ENCODE measurements at regions not wholly inside any gene's neighbourhood (a gene's known extent, or its start where the extent isn't known, plus 50 kb on each side); places are given as distances from the start of the nearest gene placed in this dataset.

GRCh38 chr13:61111529-61111928, 304.1 kb downstream of the PCDH20 start:
- no peak overlapping the region for H3K4me3 ChIP-seq
- TF ChIP-seq, protein P1, sequence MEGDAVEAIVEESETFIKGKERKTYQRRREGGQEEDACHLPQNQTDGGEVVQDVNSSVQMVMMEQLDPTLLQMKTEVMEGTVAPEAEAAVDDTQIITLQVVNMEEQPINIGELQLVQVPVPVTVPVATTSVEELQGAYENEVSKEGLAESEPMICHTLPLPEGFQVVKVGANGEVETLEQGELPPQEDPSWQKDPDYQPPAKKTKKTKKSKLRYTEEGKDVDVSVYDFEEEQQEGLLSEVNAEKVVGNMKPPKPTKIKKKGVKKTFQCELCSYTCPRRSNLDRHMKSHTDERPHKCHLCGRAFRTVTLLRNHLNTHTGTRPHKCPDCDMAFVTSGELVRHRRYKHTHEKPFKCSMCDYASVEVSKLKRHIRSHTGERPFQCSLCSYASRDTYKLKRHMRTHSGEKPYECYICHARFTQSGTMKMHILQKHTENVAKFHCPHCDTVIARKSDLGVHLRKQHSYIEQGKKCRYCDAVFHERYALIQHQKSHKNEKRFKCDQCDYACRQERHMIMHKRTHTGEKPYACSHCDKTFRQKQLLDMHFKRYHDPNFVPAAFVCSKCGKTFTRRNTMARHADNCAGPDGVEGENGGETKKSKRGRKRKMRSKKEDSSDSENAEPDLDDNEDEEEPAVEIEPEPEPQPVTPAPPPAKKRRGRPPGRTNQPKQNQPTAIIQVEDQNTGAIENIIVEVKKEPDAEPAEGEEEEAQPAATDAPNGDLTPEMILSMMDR (IDR thresholded peaks at IDR 0.05), result no peak
- DNase-seq (no peak), ATAC-seq (no peak)
- intact Hi-C loops (cut with DNase I), result no loop called here
- no peaks in the 10 kb centered on the region for H3K36me3 ChIP-seq
- H3K4me1 ChIP-seq, result no peaks in the 10 kb centered on the region
- no peak overlapping the region for H3K27ac ChIP-seq
- H3K27me3 ChIP-seq, result no peaks in the 10 kb centered on the region
- peaks cover 0 to 22% of the 10 kb centered on the region in 2 donors for H3K9me3 ChIP-seq

- Histone ChIP-seq H3K9me3 (peaks cover 0 to 22% of the 10 kb centered on the region in 2 donors), H3K36me3 (no peaks in the 10 kb centered on the region), H3K27me3 (no peaks in the 10 kb centered on the region), H3K4me1 (no peaks in the 10 kb centered on the region), H3K27ac (no peak overlapping the region), H3K4me3 (no peak overlapping the region)
- TF ChIP-seq, protein P1 (IDR thresholded peaks at IDR 0.05), result no peak
- no peak for ATAC-seq
- intact Hi-C loops (cut with DNase I), result no loop called here
- DNase-seq, result no peak
Observed at GRCh38 chr13:61110732-61111131, 304.9 kb downstream of the PCDH20 start.

DNA sequence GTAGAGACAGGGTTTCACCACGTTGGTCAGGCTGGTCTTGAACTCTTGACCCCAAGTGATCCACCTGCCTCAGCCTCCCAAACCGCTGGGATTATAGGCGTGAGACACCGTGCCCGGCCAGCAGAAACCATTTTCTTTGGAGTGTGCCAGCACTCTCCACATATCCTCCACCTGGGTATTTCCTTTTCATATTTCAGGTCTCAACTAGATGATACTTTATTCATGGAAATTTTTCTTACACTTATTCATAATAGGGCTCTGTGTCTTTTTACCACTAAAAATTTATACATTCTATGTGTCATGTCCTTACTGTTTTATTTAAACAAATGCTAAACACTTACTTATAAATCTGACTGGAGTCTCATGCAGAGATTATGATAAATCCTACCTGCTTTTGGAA, 305.9 kb downstream of the PCDH20 start:
- Histone ChIP-seq H3K27me3 (no peaks in the 10 kb centered on the region), H3K36me3 (no peaks in the 10 kb centered on the region), H3K4me1 (no peaks in the 10 kb centered on the region), H3K27ac (no peak overlapping the region), H3K4me3 (no peak overlapping the region), H3K9me3 (peaks cover 0 to 22% of the 10 kb centered on the region in 2 donors)
- ATAC-seq (no peak), DNase-seq (no peak)
- TF ChIP-seq, protein P1 (IDR thresholded peaks at IDR 0.05), result no peak
- intact Hi-C loops (cut with DNase I), result no loop called here

- no peaks in the 10 kb centered on the region for H3K4me1 ChIP-seq
- H3K9me3 ChIP-seq, result peaks cover 0 to 6% of the 10 kb centered on the region in 2 donors
- no peak overlapping the region for H3K4me3 ChIP-seq
- TF ChIP-seq, protein P1 (IDR thresholded peaks at IDR 0.05), result no peak
- no peak for DNase-seq
- no peak for ATAC-seq
- intact Hi-C loops (cut with DNase I), result no loop called here
- no peaks in the 10 kb centered on the region for H3K27me3 ChIP-seq
- H3K27ac ChIP-seq, result no peak overlapping the region
- no peaks in the 10 kb centered on the region for H3K36me3 ChIP-seq
Observed at GRCh38 chr13:61107989-61108388, 307.7 kb downstream of the PCDH20 start.

DNA sequence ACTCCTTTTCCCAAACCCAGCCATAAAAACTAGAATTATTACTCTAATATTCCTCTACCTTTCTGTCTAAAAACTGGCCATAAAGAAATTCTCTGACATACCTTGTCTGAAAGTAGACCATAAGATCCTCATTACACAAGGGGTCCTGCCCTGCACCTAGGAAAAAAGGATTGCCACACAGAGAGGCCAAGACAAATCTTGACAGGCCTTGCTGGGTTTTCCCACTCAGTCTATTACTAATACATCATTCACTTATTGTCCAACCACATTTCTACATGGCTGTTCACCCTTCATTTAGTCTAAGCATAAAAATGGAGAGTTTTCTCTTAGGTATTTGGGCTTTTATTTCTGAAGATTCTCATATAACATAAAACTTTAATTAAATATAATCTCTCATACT, 319.8 kb downstream of the PCDH20 start:
- no peaks in the 10 kb centered on the region for H3K27me3 ChIP-seq
- no peaks in the 10 kb centered on the region for H3K4me1 ChIP-seq
- ATAC-seq (no peak), DNase-seq (no peak)
- intact Hi-C loops (cut with DNase I), result no loop called here
- H3K36me3 ChIP-seq, result no peaks in the 10 kb centered on the region
- TF ChIP-seq, protein P1 (IDR thresholded peaks at IDR 0.05), result no peak
- H3K4me3 ChIP-seq, result no peak overlapping the region
- H3K27ac ChIP-seq, result no peak overlapping the region
- no peaks in the 10 kb centered on the region for H3K9me3 ChIP-seq

Measured in left lung (tissue), 4 donors.